GM12878 (cell line): ENCODE measurements at regions not wholly inside any gene's neighbourhood (a gene's known extent, or its start where the extent isn't known, plus 50 kb on each side); places are given as distances from the start of the nearest gene placed in this dataset.

Experiments
- ATAC-seq: fragments of 200-7000 bp; cut with Tn5 transposase; 3 replicates; pipeline ENCODE4 v1.9.1; 2020; ENCODE audit warnings: mild to moderate bottlenecking, moderate library complexity
- BruUV-seq: library from RNA; stranded (reverse); fragments of 400-500 nt; replicated peaks from 2 replicates; lab custom pipeline; 2021; lab: Mats Ljungman, UMichigan
- CTCF ChIA-PET: fragments of 300-600 bp; sonication (Branson Sonifier 250); formaldehyde crosslinking; extraction: SDS; loops from one replicate; lab custom pipeline; 2021; ENCODE audit warnings: inconsistent platforms; lab: Yijun Ruan, JAX
- POLR2A ChIA-PET: fragments of 350-600 bp; formaldehyde crosslinking; extraction: SDS; loops from one replicate; lab custom pipeline; 2021; ENCODE audit warnings: inconsistent platforms; lab: Charles Lee
- RAD21 ChIA-PET: fragments of 300-600 bp; sonication (Branson Sonifier 250); formaldehyde crosslinking; loops from one replicate; lab custom pipeline; 2023; ENCODE audit warnings: antibody characterized with exemption; ENCODE audit not compliant: unreplicated experiment; lab: Charles Lee
- SMC1A ChIA-PET: fragments of 300-600 bp; sonication (Branson Sonifier 250); formaldehyde crosslinking; loops from one replicate; lab custom pipeline; 2023; ENCODE audit not compliant: unreplicated experiment, uncharacterized antibody; lab: Charles Lee
- DNase-seq: peaks from one replicate; pipeline ENCODE4 v3.0.0-alpha.2; 2011; ENCODE audit warnings: low read depth, low spot score
- FAIRE-seq: peaks from 3 replicates; lab custom pipeline; 2011; peaks lifted over from hg19 to GRCh38; lab: Jason Lieb, UNC
- H2AFZ ChIP-seq: 2 replicates; pipeline ENCODE4 v1.6.0; 2011; ENCODE audit warnings: low read depth, low read length, control low read depth; ENCODE audit not compliant: control insufficient read depth
- H3K27ac ChIP-seq: 2 replicates; pipeline ENCODE4 v1.5.1; 2011; ENCODE audit warnings: control low read depth; ENCODE audit not compliant: control insufficient read depth, insufficient read depth
- H3K27me3 ChIP-seq, 2 experiments: replicated peaks in 1 of 2; 2 replicates each; pipeline versions ENCODE4 v1.6.0 to v1.6.1; 2011; ENCODE audit warnings: low read length in 1 of 2; ENCODE audit not compliant: control insufficient read depth in 2 of 2, insufficient read depth in 2 of 2
- H3K36me3 ChIP-seq, 2 experiments: 2 replicates each; pipeline ENCODE4 v1.5.1; 2011; ENCODE audit warnings: low read length in 1 of 2; ENCODE audit not compliant: control insufficient read depth in 2 of 2, insufficient read depth in 2 of 2
- H3K4me1 ChIP-seq: 2 replicates; pipeline ENCODE4 v1.6.1; 2011; ENCODE audit warnings: mild to moderate bottlenecking, low read length, moderate library complexity, mixed read lengths; ENCODE audit not compliant: control insufficient read depth, insufficient read depth
- H3K4me2 ChIP-seq: 2 replicates; pipeline ENCODE4 v1.6.0; 2011; ENCODE audit warnings: control low read depth; ENCODE audit not compliant: control insufficient read depth, insufficient read depth
- H3K4me3 ChIP-seq: fragments of 200-600 bp; sonication (generic); 2 replicates; pipeline ENCODE4 v1.5.1; 2016
- H3K79me2 ChIP-seq: 2 replicates; pipeline ENCODE4 v1.6.0; 2011; ENCODE audit warnings: low read length; ENCODE audit not compliant: control insufficient read depth, insufficient read depth
- H3K9ac ChIP-seq: 2 replicates; pipeline ENCODE4 v1.8.0; 2011; ENCODE audit warnings: low read length, control low read depth, mixed read lengths; ENCODE audit not compliant: control insufficient read depth, insufficient read depth
- H3K9me3 ChIP-seq: replicated peaks from 3 replicates; pipeline ENCODE4 v1.5.1; 2011; ENCODE audit warnings: mild to moderate bottlenecking, low read length; ENCODE audit not compliant: control insufficient read depth, insufficient read depth
- H4K20me1 ChIP-seq: 2 replicates; pipeline ENCODE4 v1.6.0; 2011; ENCODE audit not compliant: control insufficient read depth, insufficient read depth
- BCLAF1 ChIP-seq: fragments of 450-650 bp; IDR thresholded peaks from 2 replicates; pipeline ENCODE4 v1.6.1; 2017; ENCODE audit warnings: antibody characterized with exemption, mild to moderate bottlenecking, moderate library complexity
- E2F8 ChIP-seq: fragments of 450-650 bp; IDR thresholded peaks from 2 replicates; pipeline ENCODE4 v1.6.1; 2018; ENCODE audit warnings: mild to moderate bottlenecking, low read depth, moderate library complexity; ENCODE audit not compliant: partially characterized antibody
- GATAD2B ChIP-seq: fragments of 450-650 bp; conservative IDR thresholded peaks from 2 replicates; pipeline ENCODE4 v1.6.1; 2017; ENCODE audit warnings: low read depth, mild to moderate bottlenecking, moderate library complexity
- HDGF ChIP-seq: fragments of 450-650 bp; IDR thresholded peaks from 2 replicates; pipeline ENCODE4 v1.6.1; 2016; ENCODE audit warnings: antibody characterized with exemption
- STAT3 ChIP-seq: IDR thresholded peaks from 2 replicates; pipeline ENCODE4 v1.6.1; 2011; ENCODE audit warnings: low read depth, low read length, improper control_type of control experiment
- ZBTB40 ChIP-seq: fragments of 450-650 bp; IDR thresholded peaks from 2 replicates; pipeline ENCODE4 v1.6.1; 2016; ENCODE audit warnings: mild to moderate bottlenecking, moderate library complexity, borderline replicate concordance
- WGBS: methylation state at CpG from one replicate; pipeline ENCODE4 v1.1.6; 2016; ENCODE audit warnings: low lambda C conversion rate; ENCODE audit not compliant: insufficient replicate concordance, insufficient coverage; ENCODE audit errors: missing lambda C conversion rate; 5-methylcytosine and 5-hydroxymethylcytosine counted together
- in situ Hi-C: fragments of 300-500 bp; cut with MboI; formaldehyde crosslinking; loops from 9 replicates; pipeline ENCODE4 v1.14.3; 2018; ENCODE audit warnings: mixed read lengths
- intact Hi-C: fragments of 100-400 bp; cut with micrococcal nuclease; formaldehyde crosslinking; loops from one replicate; pipeline ENCODE4 v1.14.2; 2022; ENCODE audit not compliant: unreplicated experiment

- POLR2A ChIA-PET, result no interaction called here
- no TSS peak for BruUV-seq
- Histone ChIP-seq H3K36me3 (no peaks in the 10 kb centered on the region), H3K4me2 (no peak overlapping the region), H3K4me1 (no peaks in the 10 kb centered on the region), H3K9me3 (no peaks in the 10 kb centered on the region), H3K9ac (no peak overlapping the region), H3K79me2 (no peaks in the 10 kb centered on the region), H3K27me3 (no peaks in the 10 kb centered on the region), H2AFZ (no peak overlapping the region), H3K27ac (no peak overlapping the region), H4K20me1 (no peaks in the 10 kb centered on the region), H3K4me3 (no peak overlapping the region)
- CTCF ChIA-PET, result interaction anchor here (0.8 to 3.8 kb wide), 3 partner anchors 10 to 106 kb away, joined by 3 to 21 read pairs (median 5); no protein-coding TSS in a partner anchor
- in situ Hi-C loops, result no loop called here
- intact Hi-C loops, result no loop called here
- RAD21 ChIA-PET, result no interaction called here
- no peak for DNase-seq
- SMC1A ChIA-PET, result interaction anchor here (0.6 to 2.3 kb wide), 3 partner anchors 10 to 397 kb away, joined by 3 to 9 read pairs (median 4); no protein-coding TSS in a partner anchor
- FAIRE-seq, result no peak
- no peak for ATAC-seq
- 25% methylated on average over 3 of the region's 3 CpGs for WGBS
- no peak for TF ChIP-seq GATAD2B
- TF ChIP-seq E2F8, result no peak
- TF ChIP-seq STAT3, result no peak
- TF ChIP-seq ZBTB40, result no peak
- TF ChIP-seq HDGF, result no peak
- no peak for TF ChIP-seq BCLAF1
Observed at GRCh38 chr1:185573162-185573561, 161.0 kb upstream of the HMCN1 start.
